ENCODE measurements at regions not wholly inside any gene's neighbourhood (a gene's known extent, or its start where the extent isn't known, plus 50 kb on each side); places are given as distances from the start of the nearest gene placed in this dataset.

GRCh38 chr11:36874291-36874690, 276.3 kb upstream of the RAG2 start:
- intact Hi-C loops (cut with micrococcal nuclease; ENCODE audit: unreplicated experiment) (no loop called here), in situ Hi-C loops (cut with HindIII; ENCODE audit: low pct_unique_long_range_greater_than_20kb, low sequenced_read_pairs) (no loop called here)
- no peaks in the 10 kb centered on the region for H3K36me3 ChIP-seq (ENCODE audit: control insufficient read depth, insufficient read depth, low read length)
- CTCF ChIA-PET = no interaction called here
- no peak for DNase-seq (ENCODE audit: low read depth, low spot score)
- TF ChIP-seq POLR2AphosphoS5 (IDR thresholded peaks at IDR 0.05; ENCODE audit: low read depth, low read length) (no peak), REST (IDR thresholded peaks at IDR 0.05; ENCODE audit: insufficient read depth in 1 of 2, low read depth in 2 of 2, low read length in 1 of 2) (no peak), CTCF (IDR thresholded peaks at IDR 0.05) (no peak), TCF7L2 (IDR thresholded peaks at IDR 0.05; ENCODE audit: low read depth, low read length) (no peak), SIN3A (IDR thresholded peaks at IDR 0.05; ENCODE audit: borderline replicate concordance, insufficient read depth, low read depth, low read length) (no peak)
- no peak for ATAC-seq
- no peaks in the 10 kb centered on the region for H3K4me1 ChIP-seq (ENCODE audit: control insufficient read depth, insufficient read depth, low read length)
- POLR2A ChIA-PET = no interaction called here
- no peaks in the 10 kb centered on the region for H3K27me3 ChIP-seq (ENCODE audit: control insufficient read depth, insufficient read depth, low read length)
- no peaks in the 10 kb centered on the region for H3K9me3 ChIP-seq (ENCODE audit: control insufficient read depth, insufficient read depth, low read depth, low read length)
- no peak overlapping the region for H3K4me3 ChIP-seq (ENCODE audit: low read depth in 2 of 2, low read length in 2 of 2)
- BruUV-seq (replicated peaks) = no TSS peak
- no peak overlapping the region for H3K27ac ChIP-seq (ENCODE audit: low read length)

- ATAC-seq = no peak
- BruUV-seq (replicated peaks) = no TSS peak
- Histone ChIP-seq H3K36me3 (ENCODE audit: control insufficient read depth, insufficient read depth, low read length) (no peaks in the 10 kb centered on the region), H3K27me3 (ENCODE audit: control insufficient read depth, insufficient read depth, low read length) (no peaks in the 10 kb centered on the region), H3K9me3 (ENCODE audit: control insufficient read depth, insufficient read depth, low read depth, low read length) (no peaks in the 10 kb centered on the region), H3K4me3 (ENCODE audit: low read depth in 2 of 2, low read length in 2 of 2) (no peak overlapping the region), H3K27ac (ENCODE audit: low read length) (no peak overlapping the region), H3K4me1 (ENCODE audit: control insufficient read depth, insufficient read depth, low read length) (no peaks in the 10 kb centered on the region)
- TF ChIP-seq CTCF (IDR thresholded peaks at IDR 0.05) = no peak
- CTCF ChIA-PET = no interaction called here
- POLR2A ChIA-PET = no interaction called here
- intact Hi-C loops (cut with micrococcal nuclease; ENCODE audit: unreplicated experiment) (no loop called here), in situ Hi-C loops (cut with HindIII; ENCODE audit: low pct_unique_long_range_greater_than_20kb, low sequenced_read_pairs) (no loop called here)
- no peak for DNase-seq (ENCODE audit: low read depth, low spot score)
These were observed 272.3 kb upstream of the RAG2 start for GRCh38 chr11:36870361-36870760.

- Histone ChIP-seq H3K36me3 (ENCODE audit: control insufficient read depth, insufficient read depth, low read length) (no peaks in the 10 kb centered on the region), H3K4me1 (ENCODE audit: control insufficient read depth, insufficient read depth, low read length) (no peaks in the 10 kb centered on the region), H3K4me3 (ENCODE audit: low read depth in 2 of 2, low read length in 2 of 2) (no peak overlapping the region), H3K27ac (ENCODE audit: low read length) (no peak overlapping the region), H3K27me3 (ENCODE audit: control insufficient read depth, insufficient read depth, low read length) (no peaks in the 10 kb centered on the region), H3K9me3 (ENCODE audit: control insufficient read depth, insufficient read depth, low read depth, low read length) (no peaks in the 10 kb centered on the region)
- DNase-seq (ENCODE audit: low read depth, low spot score) (no peak), ATAC-seq (no peak)
- in situ Hi-C loops (cut with HindIII; ENCODE audit: low pct_unique_long_range_greater_than_20kb, low sequenced_read_pairs) (no loop called here), intact Hi-C loops (cut with micrococcal nuclease; ENCODE audit: unreplicated experiment) (no loop called here)
- CTCF ChIA-PET = no interaction called here
- TF ChIP-seq SIN3A (IDR thresholded peaks at IDR 0.05; ENCODE audit: borderline replicate concordance, insufficient read depth, low read depth, low read length) (no peak), CTCF (IDR thresholded peaks at IDR 0.05) (no peak), POLR2AphosphoS5 (IDR thresholded peaks at IDR 0.05; ENCODE audit: low read depth, low read length) (no peak), TCF7L2 (IDR thresholded peaks at IDR 0.05; ENCODE audit: low read depth, low read length) (no peak), REST (IDR thresholded peaks at IDR 0.05; ENCODE audit: insufficient read depth in 1 of 2, low read depth in 2 of 2, low read length in 1 of 2) (no peak)
- POLR2A ChIA-PET = no interaction called here
- no TSS peak for BruUV-seq (replicated peaks)
These were observed 270.3 kb upstream of the RAG2 start for GRCh38 chr11:36868380-36868779.

Data from Panc1 (cell line).